Gastroesophageal sphincter (tissue), 4 donors: ENCODE measurements at regions not wholly inside any gene's neighbourhood (a gene's known extent, or its start where the extent isn't known, plus 50 kb on each side); places are given as distances from the start of the nearest gene placed in this dataset.

Experiments
- ATAC-seq: fragments of 150-250 bp; one replicate; pipeline ENCODE4 v1.9.1; 2016; ENCODE audit warnings: mild to moderate bottlenecking, moderate library complexity
- H3K27ac ChIP-seq, 4 donors: fragments of 200-600 bp; sonication (generic) in 3 of 4; 1 replicate in 3 of 4; 2 replicates in 1 of 4; pipeline ENCODE4 v1.5.1; 2016 to 2019
- H3K27me3 ChIP-seq: fragments of 200-600 bp; sonication (generic); one replicate; pipeline ENCODE4 v1.5.1; 2019
- H3K36me3 ChIP-seq, 2 donors: fragments of 200-600 bp; sonication (generic); one replicate each; pipeline ENCODE4 v1.5.1; 2019; ENCODE audit warnings: control low read depth in 1 of 2
- H3K4me1 ChIP-seq, 3 donors: fragments of 200-600 bp; sonication (generic); 1 replicate in 2 of 3; 2 replicates in 1 of 3; pipeline ENCODE4 v1.5.1; 2016 to 2019; ENCODE audit warnings: control low read depth in 2 of 3
- H3K4me3 ChIP-seq, 2 donors: fragments of 200-600 bp; sonication (generic); one replicate each; pipeline ENCODE4 v1.5.1; 2019; ENCODE audit warnings: mild to moderate bottlenecking in 1 of 2, moderate library complexity in 1 of 2
- H3K9me3 ChIP-seq, 3 donors: fragments of 200-600 bp; sonication (generic); one replicate each; pipeline ENCODE4 v1.5.1; 2017 to 2019; ENCODE audit warnings: control low read depth in 2 of 3
- EP300 ChIP-seq: sonication (generic); formaldehyde crosslinking; IDR thresholded peaks from one replicate; pipeline ENCODE4 v1.6.1; 2017; ENCODE audit warnings: antibody characterized with exemption, mild to moderate bottlenecking
- POLR2A ChIP-seq, 2 donors: fragments of 450-650 bp; IDR thresholded peaks; one replicate each; pipeline ENCODE4 v1.6.1; 2017; ENCODE audit warnings: antibody characterized with exemption in 2 of 2, mild to moderate bottlenecking in 2 of 2, moderate library complexity in 1 of 2
- POLR2AphosphoS5 ChIP-seq: sonication (generic); formaldehyde crosslinking; IDR thresholded peaks from one replicate; pipeline ENCODE4 v1.6.1; 2017; ENCODE audit warnings: antibody characterized with exemption
- WGBS, 2 donors: methylation state at CpG; one replicate each; pipeline ENCODE4 v1.1.5; 2018; ENCODE audit warnings: low coverage in 1 of 2; 5-methylcytosine and 5-hydroxymethylcytosine counted together
- TF ChIP-seq, protein P1 (sequence below), 4 experiments: fragments of 200-600 bp in 2 of 4; fragments of 450-650 bp in 2 of 4; sonication (generic) in 1 of 4; IDR thresholded peaks; one replicate each; pipeline ENCODE4 v1.5.1; 2017 to 2019; ENCODE audit warnings: antibody characterized with exemption in 4 of 4, mild to moderate bottlenecking in 2 of 4, moderate library complexity in 2 of 4

DNA sequence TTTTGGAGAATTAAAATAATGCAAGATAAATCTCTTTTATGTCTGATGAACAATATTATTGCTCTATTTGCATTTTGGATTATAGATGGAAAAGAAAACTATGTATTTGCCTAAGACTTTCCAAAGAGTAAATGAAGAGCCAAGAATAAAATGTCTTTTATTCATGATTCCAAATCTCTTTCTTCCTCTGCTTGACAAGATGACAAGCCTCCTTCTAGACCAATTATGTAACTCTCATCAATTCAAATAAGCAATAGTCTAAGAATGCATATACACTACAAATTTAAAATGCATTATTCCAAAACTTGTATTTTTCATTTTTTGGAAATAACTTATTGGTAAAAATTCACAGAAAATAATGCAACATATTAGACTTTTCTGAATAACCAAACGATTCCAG lies 377.3 kb downstream of the GASK1B start:
- no peak overlapping the region for H3K27ac ChIP-seq
- H3K9me3 ChIP-seq = no peaks in the 10 kb centered on the region
- no peak for TF ChIP-seq EP300
- TF ChIP-seq POLR2A (IDR thresholded peaks at IDR 0.05) = no peak
- TF ChIP-seq, protein P1, sequence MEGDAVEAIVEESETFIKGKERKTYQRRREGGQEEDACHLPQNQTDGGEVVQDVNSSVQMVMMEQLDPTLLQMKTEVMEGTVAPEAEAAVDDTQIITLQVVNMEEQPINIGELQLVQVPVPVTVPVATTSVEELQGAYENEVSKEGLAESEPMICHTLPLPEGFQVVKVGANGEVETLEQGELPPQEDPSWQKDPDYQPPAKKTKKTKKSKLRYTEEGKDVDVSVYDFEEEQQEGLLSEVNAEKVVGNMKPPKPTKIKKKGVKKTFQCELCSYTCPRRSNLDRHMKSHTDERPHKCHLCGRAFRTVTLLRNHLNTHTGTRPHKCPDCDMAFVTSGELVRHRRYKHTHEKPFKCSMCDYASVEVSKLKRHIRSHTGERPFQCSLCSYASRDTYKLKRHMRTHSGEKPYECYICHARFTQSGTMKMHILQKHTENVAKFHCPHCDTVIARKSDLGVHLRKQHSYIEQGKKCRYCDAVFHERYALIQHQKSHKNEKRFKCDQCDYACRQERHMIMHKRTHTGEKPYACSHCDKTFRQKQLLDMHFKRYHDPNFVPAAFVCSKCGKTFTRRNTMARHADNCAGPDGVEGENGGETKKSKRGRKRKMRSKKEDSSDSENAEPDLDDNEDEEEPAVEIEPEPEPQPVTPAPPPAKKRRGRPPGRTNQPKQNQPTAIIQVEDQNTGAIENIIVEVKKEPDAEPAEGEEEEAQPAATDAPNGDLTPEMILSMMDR (IDR thresholded peaks at IDR 0.05) = no peak
- TF ChIP-seq POLR2AphosphoS5 = no peak
- H3K4me1 ChIP-seq = no peaks in the 10 kb centered on the region
- no peak for ATAC-seq
- H3K27me3 ChIP-seq = no peaks in the 10 kb centered on the region
- H3K36me3 ChIP-seq = no peaks in the 10 kb centered on the region
- no peak overlapping the region for H3K4me3 ChIP-seq
- 44% methylated on average over 1 of the region's 1 CpG for WGBS, 2 donors

DNA sequence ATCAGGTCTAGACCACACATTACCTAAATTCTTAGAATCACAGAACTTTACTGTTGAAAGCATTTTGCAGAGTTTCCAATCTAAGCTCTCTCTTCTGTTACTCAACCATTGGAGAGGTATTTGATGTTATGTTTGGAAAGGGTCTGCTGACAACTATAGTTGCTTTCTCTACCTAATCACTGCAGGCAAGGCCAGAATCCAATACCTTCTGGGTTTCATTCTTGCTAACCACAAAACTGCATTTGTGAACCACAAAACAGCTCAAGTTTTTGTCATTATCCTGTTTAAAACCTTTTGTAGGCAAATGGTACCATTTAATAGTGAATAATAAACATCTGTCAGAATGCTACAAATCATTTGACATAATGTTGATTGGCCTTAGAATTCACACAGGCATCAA lies 380.1 kb downstream of the GASK1B start:
- Histone ChIP-seq H3K36me3 (no peaks in the 10 kb centered on the region), H3K4me1 (no peaks in the 10 kb centered on the region), H3K27ac (no peak overlapping the region), H3K4me3 (no peak overlapping the region), H3K27me3 (no peaks in the 10 kb centered on the region), H3K9me3 (no peaks in the 10 kb centered on the region)
- ATAC-seq = no peak
- TF ChIP-seq EP300 (no peak), POLR2A (IDR thresholded peaks at IDR 0.05) (no peak), POLR2AphosphoS5 (no peak)
- TF ChIP-seq, protein P1 (IDR thresholded peaks at IDR 0.05) = no peak

DNA sequence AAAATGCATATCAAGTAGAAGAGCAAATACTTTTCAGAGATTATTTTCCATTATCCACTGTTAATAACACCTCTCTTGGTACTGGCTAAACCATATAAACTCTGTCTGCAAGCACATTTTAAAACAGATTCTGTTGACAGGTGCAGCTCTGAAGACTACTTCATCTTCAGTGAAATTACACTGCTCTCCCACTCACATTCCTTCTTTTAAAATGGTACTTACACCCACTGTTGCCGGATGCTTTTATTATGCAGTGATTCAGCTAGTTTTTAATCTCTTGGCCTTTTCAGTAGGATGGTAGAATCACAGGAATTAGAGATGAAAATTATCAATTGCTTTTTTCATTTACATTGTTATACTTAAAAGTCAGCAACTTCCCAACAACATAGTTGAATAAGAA lies 381.6 kb downstream of the GASK1B start:
- Histone ChIP-seq H3K36me3 (no peaks in the 10 kb centered on the region), H3K9me3 (no peaks in the 10 kb centered on the region), H3K27ac (no peak overlapping the region), H3K27me3 (no peaks in the 10 kb centered on the region), H3K4me1 (no peaks in the 10 kb centered on the region), H3K4me3 (no peak overlapping the region)
- WGBS, 2 donors = 58 to 60% methylated on average over 1 of the region's 1 CpG
- ATAC-seq = no peak
- TF ChIP-seq EP300 (no peak), POLR2AphosphoS5 (no peak), POLR2A (IDR thresholded peaks at IDR 0.05) (no peak)
- TF ChIP-seq, protein P1 (IDR thresholded peaks at IDR 0.05) = no peak

DNA sequence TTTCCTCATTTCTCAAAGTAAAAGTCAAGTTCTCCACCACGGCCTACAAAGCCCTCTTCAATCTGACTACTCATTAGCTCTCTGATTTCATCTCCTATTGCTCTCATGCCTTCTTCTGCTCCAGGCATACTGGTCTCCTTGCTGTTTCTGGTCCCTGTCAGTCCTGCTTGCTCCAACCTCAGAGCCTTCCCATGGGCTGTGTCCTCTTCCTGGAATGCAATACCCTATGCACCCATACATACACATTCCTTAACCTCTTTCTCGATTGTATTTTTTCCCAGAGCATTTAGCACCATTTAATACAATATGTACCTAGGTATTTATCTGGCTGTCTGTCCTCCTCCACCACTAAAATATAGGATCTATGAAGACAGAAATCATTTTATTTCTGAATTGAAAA lies 385.2 kb downstream of the GASK1B start:
- H3K36me3 ChIP-seq = no peaks in the 10 kb centered on the region
- H3K4me1 ChIP-seq = no peaks in the 10 kb centered on the region
- H3K9me3 ChIP-seq = no peaks in the 10 kb centered on the region
- TF ChIP-seq POLR2A (IDR thresholded peaks at IDR 0.05) = no peak
- TF ChIP-seq POLR2AphosphoS5 = no peak
- TF ChIP-seq, protein P1 (IDR thresholded peaks at IDR 0.05) = no peak
- no peak for TF ChIP-seq EP300
- H3K4me3 ChIP-seq = no peak overlapping the region
- no peaks in the 10 kb centered on the region for H3K27me3 ChIP-seq
- H3K27ac ChIP-seq = no peak overlapping the region
- ATAC-seq = no peak
- 74 to 92% methylated on average over 1 to 2 of the region's 2 CpGs for WGBS, 2 donors

DNA sequence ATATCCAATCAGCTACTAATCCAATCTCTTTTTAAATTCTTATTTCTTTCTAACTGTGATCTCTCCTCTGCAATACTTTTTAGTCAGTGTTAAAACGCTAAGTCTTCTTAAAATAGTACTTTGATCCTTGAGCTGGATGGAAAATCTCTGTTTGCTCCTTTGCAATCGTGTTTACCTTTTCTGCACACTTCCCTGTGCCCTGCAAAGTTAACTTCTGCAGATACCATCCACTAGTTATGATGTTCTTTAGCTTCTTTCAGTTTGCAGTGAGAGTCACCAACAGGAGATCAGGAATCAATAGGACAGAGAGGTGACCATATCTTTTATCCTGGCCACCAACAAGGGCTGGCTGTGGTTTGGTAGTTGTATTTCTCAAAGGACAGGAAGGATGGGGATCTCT lies 391.5 kb downstream of the GASK1B start:
- TF ChIP-seq EP300 (no peak), POLR2AphosphoS5 (no peak), POLR2A (IDR thresholded peaks at IDR 0.05) (no peak)
- TF ChIP-seq, protein P1 (IDR thresholded peaks at IDR 0.05) = no peak
- Histone ChIP-seq H3K4me3 (no peak overlapping the region), H3K4me1 (no peaks in the 10 kb centered on the region), H3K27ac (no peak overlapping the region), H3K27me3 (no peaks in the 10 kb centered on the region), H3K36me3 (no peaks in the 10 kb centered on the region), H3K9me3 (peaks cover 0 to 5% (median 0%) of the 10 kb centered on the region in 3 donors)
- no peak for ATAC-seq
- 52 to 73% methylated on average over 2 of the region's 2 CpGs for WGBS, 2 donors
